ENCODE measurements at regions not wholly inside any gene's neighbourhood (a gene's known extent, or its start where the extent isn't known, plus 50 kb on each side); places are given as distances from the start of the nearest gene placed in this dataset.

- no peak for TF ChIP-seq PAX5 (IDR thresholded peaks at IDR 0.05; ENCODE audit: insufficient read depth, low read length, severe bottlenecking)
- TF ChIP-seq TAF1 (IDR thresholded peaks at IDR 0.05; ENCODE audit: low read depth, low read length), result no peak
- no peak for TF ChIP-seq POLR2AphosphoS5 (IDR thresholded peaks at IDR 0.05; ENCODE audit: low read depth, low read length)
- no peak for TF ChIP-seq POLR2A (IDR thresholded peaks at IDR 0.05; ENCODE audit: low read depth, low read length)
- TF ChIP-seq SPI1 (IDR thresholded peaks at IDR 0.05; ENCODE audit: low read depth, low read length), result no peak
These were observed 63.6 kb upstream of the LRRC4C start for GRCh38 chr11:41522899-41523672.

Data from GM12891 (cell line).